ENCODE measurements at regions not wholly inside any gene's neighbourhood (a gene's known extent, or its start where the extent isn't known, plus 50 kb on each side); places are given as distances from the start of the nearest gene placed in this dataset.
A peak's percentile ranks its signal among the peaks of the same experiment; 100 is the strongest.
"Not testable (repeated sequence)": the region's sequence is repeated elsewhere in the genome, so short reads cannot be mapped to it uniquely, and the experiment has no call there.

GRCh38 chrY:12310832-12311231, 390.2 kb upstream of the USP9Y start:
- H3K4me3 Mint-ChIP-seq = no peak overlapping the region
- H3K27me3 Mint-ChIP-seq = peaks cover 13% of the 10 kb centered on the region
- H3K9me3 Mint-ChIP-seq = no peaks in the 10 kb centered on the region
- ATAC-seq (no peak), DNase-seq (no peak)
- H3K27ac Mint-ChIP-seq = no peak overlapping the region
- H3K4me1 Mint-ChIP-seq = no peaks in the 10 kb centered on the region

GRCh38 chrY:12327751-12328150, 373.3 kb upstream of the USP9Y start:
- no peak for ATAC-seq

GRCh38 chrY:12331917-12332316, 369.1 kb upstream of the USP9Y start:
- ATAC-seq, H3K4me3 Mint-ChIP-seq, DNase-seq, H3K9me3 Mint-ChIP-seq, H3K4me1 Mint-ChIP-seq, H3K27ac Mint-ChIP-seq, H3K27me3 Mint-ChIP-seq: not testable (repeated sequence)

More at GRCh38 chrY:12327751-12328150, 373.3 kb upstream of the USP9Y start:
- H3K27me3 Mint-ChIP-seq = no peaks in the 10 kb centered on the region
- no peak for DNase-seq
- no peak overlapping the region for H3K4me3 Mint-ChIP-seq
- no peaks in the 10 kb centered on the region for H3K9me3 Mint-ChIP-seq
- no peaks in the 10 kb centered on the region for H3K4me1 Mint-ChIP-seq
- H3K27ac Mint-ChIP-seq = no peak overlapping the region

GRCh38 chrY:12343211-12343610, 357.8 kb upstream of the USP9Y start:
- Mint-ChIP-seq H3K27ac (no peak overlapping the region), H3K27me3 (no peaks in the 10 kb centered on the region), H3K4me1 (no peaks in the 10 kb centered on the region), H3K9me3 (peaks cover 11 to 13% of the 10 kb centered on the region in 2 donors), H3K4me3 (no peak overlapping the region)
- ATAC-seq (no peak), DNase-seq (no peak)

GRCh38 chrY:12348181-12348580, 352.9 kb upstream of the USP9Y start:
- Mint-ChIP-seq H3K27me3 (no peaks in the 10 kb centered on the region), H3K27ac (no peak overlapping the region), H3K4me3 (no peak overlapping the region), H3K9me3 (no peaks in the 10 kb centered on the region), H3K4me1 (no peaks in the 10 kb centered on the region)
- ATAC-seq = no peak
- no peak for DNase-seq

- ATAC-seq = no peak
- H3K9me3 Mint-ChIP-seq = no peaks in the 10 kb centered on the region
- no peaks in the 10 kb centered on the region for H3K27me3 Mint-ChIP-seq
- no peak overlapping the region for H3K27ac Mint-ChIP-seq
- no peak overlapping the region for H3K4me3 Mint-ChIP-seq
- no peaks in the 10 kb centered on the region for H3K4me1 Mint-ChIP-seq
- no peak for DNase-seq
Measured at GRCh38 chrY:12357204-12357603, 343.8 kb upstream of the USP9Y start.

- ATAC-seq = no peak
- no peak for DNase-seq
- H3K4me3 Mint-ChIP-seq = no peak overlapping the region
- no peaks in the 10 kb centered on the region for H3K27me3 Mint-ChIP-seq
- H3K4me1 Mint-ChIP-seq = no peaks in the 10 kb centered on the region
- H3K27ac Mint-ChIP-seq = no peak overlapping the region
- no peaks in the 10 kb centered on the region for H3K9me3 Mint-ChIP-seq
Measured at GRCh38 chrY:12357655-12358054, 343.4 kb upstream of the USP9Y start.

GRCh38 chrY:12358337-12358736, 342.7 kb upstream of the USP9Y start:
- H3K27me3 Mint-ChIP-seq = no peaks in the 10 kb centered on the region
- no peak overlapping the region for H3K27ac Mint-ChIP-seq
- H3K9me3 Mint-ChIP-seq = no peaks in the 10 kb centered on the region
- no peaks in the 10 kb centered on the region for H3K4me1 Mint-ChIP-seq
- ATAC-seq (no peak), DNase-seq (no peak)
- no peak overlapping the region for H3K4me3 Mint-ChIP-seq

- H3K9me3 Mint-ChIP-seq = no peaks in the 10 kb centered on the region
- no peak for DNase-seq
- H3K27me3 Mint-ChIP-seq = no peaks in the 10 kb centered on the region
- ATAC-seq = peak; percentile 28
- no peak overlapping the region for H3K27ac Mint-ChIP-seq
- no peaks in the 10 kb centered on the region for H3K4me1 Mint-ChIP-seq
- no peak overlapping the region for H3K4me3 Mint-ChIP-seq
Measured at GRCh38 chrY:12359867-12360266, 341.2 kb upstream of the USP9Y start.

- no peaks in the 10 kb centered on the region for H3K9me3 Mint-ChIP-seq
- no peak overlapping the region for H3K27ac Mint-ChIP-seq
- no peaks in the 10 kb centered on the region for H3K27me3 Mint-ChIP-seq
Measured at GRCh38 chrY:12360496-12360895, 340.5 kb upstream of the USP9Y start.

GRCh38 chrY:12365311-12365910, 335.6 kb upstream of the USP9Y start:
- Mint-ChIP-seq H3K4me1 (no peaks in the 10 kb centered on the region), H3K4me3 (no peak overlapping the region), H3K9me3 (no peaks in the 10 kb centered on the region), H3K27ac (peak overlapping the region in 1 of 2 donors; percentile 54), H3K27me3 (no peaks in the 10 kb centered on the region)
- DNase-seq (no peak), ATAC-seq (no peak)

More at GRCh38 chrY:12360496-12360895, 340.5 kb upstream of the USP9Y start:
- DNase-seq (no peak), ATAC-seq (no peak)
- Mint-ChIP-seq H3K4me1 (no peaks in the 10 kb centered on the region), H3K4me3 (no peak overlapping the region)

GRCh38 chrY:12374588-12374987, 326.4 kb upstream of the USP9Y start:
- H3K27me3 Mint-ChIP-seq, H3K27ac Mint-ChIP-seq, H3K9me3 Mint-ChIP-seq, DNase-seq, H3K4me1 Mint-ChIP-seq, H3K4me3 Mint-ChIP-seq, ATAC-seq: not testable (repeated sequence)

GRCh38 chrY:12391655-12392559, 309.1 kb upstream of the USP9Y start:
- H3K27me3 Mint-ChIP-seq, DNase-seq, ATAC-seq, H3K9me3 Mint-ChIP-seq, H3K4me3 Mint-ChIP-seq, H3K27ac Mint-ChIP-seq, H3K4me1 Mint-ChIP-seq: not testable (repeated sequence)

GRCh38 chrY:12393190-12393589, 307.8 kb upstream of the USP9Y start:
- ATAC-seq (no peak), DNase-seq (no peak)
- Mint-ChIP-seq H3K27me3 (no peaks in the 10 kb centered on the region), H3K27ac (no peak overlapping the region), H3K9me3 (no peaks in the 10 kb centered on the region), H3K4me3 (no peak overlapping the region), H3K4me1 (peaks cover 6% of the 10 kb centered on the region)

GRCh38 chrY:12395381-12396120, 305.5 kb upstream of the USP9Y start:
- H3K9me3 Mint-ChIP-seq, DNase-seq, H3K4me3 Mint-ChIP-seq: not testable (repeated sequence)

GRCh38 chrY:12403916-12404315, 297.1 kb upstream of the USP9Y start:
- Mint-ChIP-seq H3K9me3 (peaks cover 0 to 9% of the 10 kb centered on the region in 2 donors), H3K4me3 (no peak overlapping the region), H3K4me1 (no peaks in the 10 kb centered on the region), H3K27ac (no peak overlapping the region), H3K27me3 (no peaks in the 10 kb centered on the region)
- no peak for ATAC-seq
- DNase-seq = no peak

More at GRCh38 chrY:12395381-12396120, 305.5 kb upstream of the USP9Y start:
- ATAC-seq, H3K27me3 Mint-ChIP-seq, H3K27ac Mint-ChIP-seq, H3K4me1 Mint-ChIP-seq: not testable (repeated sequence)
